NCI-H1048 (cell line): ENCODE measurements at regions not wholly inside any gene's neighbourhood (a gene's known extent, or its start where the extent isn't known, plus 50 kb on each side); places are given as distances from the start of the nearest gene placed in this dataset.

Experiments used
- DNase-seq: peaks from one replicate; lab custom pipeline; 2025; lab: John Stamatoyannopoulos, UW

DNA sequence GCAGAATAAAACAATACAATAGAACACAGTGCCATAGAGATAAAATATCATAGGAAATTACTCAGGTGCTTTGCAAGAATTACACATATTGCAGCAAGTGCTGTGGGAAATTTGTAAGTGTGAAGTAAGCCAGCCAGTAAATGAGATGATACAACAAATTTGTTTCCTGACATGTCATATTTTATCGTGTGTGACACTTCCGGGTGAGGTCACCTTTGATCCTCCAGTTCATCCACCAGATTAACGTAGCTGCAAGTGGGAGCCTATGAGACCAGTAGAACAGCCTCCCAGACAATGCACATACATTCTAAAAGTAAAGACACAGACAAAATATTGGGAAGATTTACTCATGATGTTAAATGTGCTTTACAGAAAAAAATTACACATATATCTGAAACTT, 72.2 kb downstream of the PRDM9 start:
- no peak for DNase-seq

GRCh38 chr5:23583081-23583480, 75.7 kb downstream of the PRDM9 start:
- DNase-seq = no peak

DNA sequence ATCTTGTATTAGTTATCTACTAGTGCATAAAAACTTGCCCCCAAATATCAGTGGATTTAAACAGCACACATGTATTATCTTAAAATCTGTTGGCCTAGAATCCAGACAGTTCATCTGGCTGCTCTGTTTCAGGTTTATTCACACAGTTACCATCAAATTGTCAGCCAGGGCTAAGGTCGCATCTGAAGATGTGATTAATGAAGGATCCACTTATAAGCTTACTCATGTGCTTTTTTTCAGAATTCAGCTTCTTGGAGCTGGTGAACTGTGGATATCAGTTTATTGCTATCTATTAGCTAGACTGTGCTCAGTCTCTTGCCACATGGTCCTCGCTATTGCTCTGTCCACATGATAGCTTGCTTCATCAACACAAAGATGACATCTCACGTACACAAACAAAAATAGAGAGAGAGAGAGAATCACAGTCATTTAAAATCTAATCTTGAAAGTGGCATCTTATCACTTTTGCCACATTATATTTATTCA, 81.5 kb downstream of the PRDM9 start:
- DNase-seq = no peak

GRCh38 chr5:23591250-23591649, 83.8 kb downstream of the PRDM9 start:
- DNase-seq = no peak

DNA sequence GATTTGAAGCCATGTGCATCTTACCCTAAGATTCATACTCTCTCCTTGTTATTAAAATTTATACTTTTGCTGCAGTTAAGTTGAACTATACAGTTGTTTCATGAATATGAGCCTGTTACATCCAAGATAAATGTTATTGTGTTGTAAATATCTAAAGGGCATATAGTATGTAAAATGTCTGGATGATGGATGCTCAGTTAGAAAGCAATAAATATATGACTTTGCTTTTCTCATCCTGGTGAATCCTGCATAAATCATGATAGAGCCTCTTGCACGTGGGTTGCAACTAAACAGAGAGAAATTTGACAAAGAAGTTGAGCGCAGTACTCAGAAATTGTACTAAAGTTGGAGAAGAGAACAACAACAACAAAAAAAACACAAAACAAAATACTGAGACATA, 99.5 kb downstream of the PRDM9 start:
- DNase-seq = no peak

DNA sequence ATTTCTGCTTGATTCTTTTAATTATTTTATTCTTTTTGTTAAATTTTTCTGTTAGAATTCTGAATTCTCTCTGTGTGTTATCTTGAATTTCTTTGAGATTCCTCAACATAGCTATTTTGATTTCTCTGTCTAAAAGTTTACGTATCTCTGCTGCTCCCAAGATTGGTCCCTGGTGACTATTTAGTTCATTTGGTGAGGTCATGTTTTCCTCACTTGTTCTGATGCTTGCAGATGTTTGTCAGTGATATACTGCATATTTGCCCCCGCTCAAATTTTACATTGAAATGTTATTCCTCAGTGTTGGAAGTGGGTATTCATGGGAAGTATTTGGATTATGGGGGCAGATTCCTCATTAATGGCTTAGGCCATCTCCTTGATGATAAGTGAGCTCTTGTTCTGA, 105.3 kb downstream of the PRDM9 start:
- no peak for DNase-seq

DNA sequence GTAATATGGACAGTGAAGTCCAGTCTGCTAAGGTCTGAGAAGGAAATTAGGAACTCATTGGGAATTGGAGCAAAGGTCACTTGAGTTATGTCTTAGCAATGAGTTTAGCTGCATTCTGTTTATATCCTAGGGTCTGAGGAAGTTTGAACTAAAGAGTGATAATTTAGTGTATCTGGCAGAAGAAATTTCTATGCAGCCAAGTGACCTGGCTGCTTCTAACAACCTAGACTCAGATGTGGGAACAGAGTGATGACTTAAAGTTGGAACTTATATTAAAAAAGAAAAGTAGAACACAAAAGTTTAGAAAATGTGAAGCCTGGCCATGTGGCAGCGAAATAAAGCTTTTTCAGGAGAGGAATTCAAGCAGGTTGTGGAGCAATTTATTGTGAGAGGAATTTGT, 106.2 kb downstream of the PRDM9 start:
- no peak for DNase-seq

GRCh38 chr5:23614422-23614821, 107.0 kb downstream of the PRDM9 start:
- DNase-seq = no peak

DNA sequence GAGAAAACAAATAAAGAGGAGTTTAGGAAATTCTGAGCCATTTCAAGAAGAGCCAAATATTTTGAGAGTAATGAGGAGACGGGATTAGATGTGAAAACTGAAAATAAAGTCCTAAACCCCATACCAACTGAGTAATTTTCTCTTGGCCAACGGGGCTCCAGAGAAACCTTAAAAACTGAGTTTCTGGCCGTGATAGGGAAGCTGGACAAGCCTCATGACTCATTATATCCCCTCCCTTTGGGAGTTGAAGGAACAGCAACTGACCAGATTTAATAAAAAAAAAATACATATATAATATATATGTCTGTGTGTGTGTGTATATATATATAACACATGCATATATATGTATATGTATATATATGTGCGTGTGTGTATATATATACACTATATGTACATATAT, 119.6 kb downstream of the PRDM9 start:
- no peak for DNase-seq

- DNase-seq = no peak
Observed at GRCh38 chr5:23627976-23628375, 120.6 kb downstream of the PRDM9 start.

DNA sequence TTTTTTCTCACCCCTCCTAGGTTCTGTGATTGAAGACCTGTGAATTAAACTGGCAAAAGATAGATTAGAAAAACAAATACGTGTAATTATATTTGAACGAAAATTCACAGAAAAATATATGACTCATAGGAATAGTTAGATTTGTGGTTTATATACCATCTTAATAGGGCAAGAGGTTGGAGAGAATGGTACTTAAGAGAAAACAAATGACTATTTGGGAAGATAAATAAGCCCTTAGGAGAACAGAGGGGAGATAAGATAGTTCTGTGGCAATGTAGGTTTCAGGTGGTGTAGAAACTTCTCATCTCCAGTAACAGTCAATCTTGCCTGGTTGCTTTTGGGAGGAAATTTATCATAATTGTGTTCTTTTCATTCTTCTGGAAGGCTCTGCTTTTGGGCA, 122.0 kb downstream of the PRDM9 start:
- DNase-seq = no peak

DNA sequence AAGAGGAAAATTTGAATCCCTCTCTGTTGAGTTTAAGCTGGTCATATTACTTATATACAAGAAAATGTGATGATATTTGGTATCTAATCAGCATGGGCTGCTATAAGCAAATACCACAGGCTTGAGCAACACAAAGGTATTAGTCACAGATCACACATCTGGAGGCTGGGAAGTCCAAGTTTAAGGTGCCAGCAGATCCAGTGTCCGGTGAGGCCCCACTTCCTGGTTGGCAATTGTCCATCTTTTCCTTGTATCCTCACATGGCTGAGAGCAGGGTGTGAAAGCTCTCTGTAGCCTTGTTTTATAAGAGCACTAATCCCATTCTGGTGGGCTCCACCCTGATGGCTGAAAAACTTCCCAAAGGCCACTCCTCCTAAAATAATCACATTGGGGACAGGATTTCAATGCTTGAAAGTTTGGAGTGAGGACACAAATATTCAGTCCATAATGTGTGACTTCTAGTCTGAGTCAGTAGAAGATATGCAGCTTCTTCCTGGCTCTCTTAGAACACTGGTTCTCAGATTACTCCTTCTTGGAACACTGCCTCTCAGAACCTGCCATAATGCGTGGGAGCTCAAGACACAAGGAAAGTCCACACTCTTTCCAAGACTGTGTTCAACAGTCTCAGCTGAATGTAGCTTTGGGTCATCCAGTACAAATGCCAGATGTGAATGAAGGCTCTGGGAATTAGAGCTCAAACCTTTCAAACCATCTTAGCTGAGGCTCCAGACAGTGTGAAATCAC, 124.1 kb downstream of the PRDM9 start:
- DNase-seq = no peak

DNA sequence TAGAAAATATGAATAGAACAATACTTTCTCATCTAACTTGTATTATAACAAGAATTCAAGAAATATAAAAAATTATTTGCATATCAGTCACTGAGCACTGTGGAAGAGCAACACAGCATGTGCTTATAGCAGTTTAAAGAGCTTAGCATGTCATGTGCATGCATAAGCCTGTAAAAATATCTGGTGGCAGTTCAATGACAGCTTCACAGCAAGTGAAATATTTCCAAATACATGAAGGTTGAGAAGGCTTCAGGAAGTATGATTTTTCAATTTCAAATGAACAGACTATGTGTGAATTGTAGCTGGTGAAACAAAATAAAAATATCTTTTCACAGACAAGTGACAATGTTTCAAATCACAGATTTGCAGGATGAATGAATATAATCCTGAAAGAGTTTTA, 128.5 kb downstream of the PRDM9 start:
- DNase-seq = no peak

DNA sequence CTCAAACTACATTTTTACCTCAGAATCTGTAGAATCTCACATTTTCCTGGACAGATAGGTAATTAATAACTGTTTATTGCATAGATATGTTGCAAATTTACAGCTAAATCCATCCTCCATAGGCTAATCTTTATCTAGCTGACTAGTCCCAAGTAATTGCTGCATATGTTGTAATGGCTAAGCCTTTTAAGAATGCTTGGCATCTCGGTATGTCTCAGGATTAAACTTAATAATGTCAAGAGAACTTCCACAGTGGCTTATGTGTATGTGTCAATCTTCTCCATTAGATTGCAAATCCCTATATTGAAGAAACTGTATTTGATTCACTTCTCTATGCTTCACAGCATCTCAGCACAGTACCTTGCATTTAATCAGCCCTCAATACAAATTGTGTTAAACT, 131.9 kb downstream of the PRDM9 start:
- no peak for DNase-seq

GRCh38 chr5:23648656-23649055, 141.2 kb downstream of the PRDM9 start:
- no peak for DNase-seq

DNA sequence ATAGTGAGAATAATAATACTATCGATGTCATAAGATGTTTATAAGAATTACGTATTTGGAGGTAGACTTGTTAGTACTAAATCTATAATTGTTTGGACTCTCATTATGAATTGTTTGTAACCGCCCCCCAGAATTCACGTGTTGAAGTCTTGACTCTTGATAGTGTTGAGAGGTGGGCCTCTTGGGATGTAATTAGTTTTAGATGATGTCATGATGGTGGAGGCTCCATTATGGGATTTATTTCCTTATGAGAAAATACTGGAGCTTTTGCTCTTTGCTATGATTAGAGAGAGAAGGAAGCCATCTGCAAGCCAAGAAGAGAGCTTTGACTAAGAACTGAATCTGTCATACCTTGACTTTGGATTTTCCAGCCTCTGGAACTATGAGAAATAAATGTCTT, 142.2 kb downstream of the PRDM9 start:
- DNase-seq = no peak

DNA sequence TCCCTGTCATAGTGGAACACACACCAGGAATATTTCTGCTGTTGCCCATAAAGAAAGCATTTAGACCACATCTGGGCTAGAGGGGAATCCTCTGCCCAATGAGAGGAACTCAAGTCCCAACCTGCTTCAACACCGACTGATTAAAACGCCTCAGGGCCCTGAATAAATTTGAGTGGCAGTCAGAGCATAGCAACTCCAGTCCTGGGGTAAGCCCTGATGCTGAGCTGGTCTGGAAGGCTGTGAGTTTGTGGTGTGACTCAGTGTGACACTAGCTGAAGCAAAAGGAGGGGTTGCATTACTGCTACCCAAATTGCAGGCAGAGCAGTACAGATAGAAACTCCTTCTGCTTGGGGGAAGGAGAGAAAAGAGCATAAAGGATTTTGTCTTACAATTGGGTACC, 148.3 kb downstream of the PRDM9 start:
- no peak for DNase-seq

GRCh38 chr5:23675456-23675855, 168.0 kb downstream of the PRDM9 start:
- DNase-seq = no peak

GRCh38 chr5:23677996-23678395, 170.6 kb downstream of the PRDM9 start:
- no peak for DNase-seq

- no peak for DNase-seq
Observed at GRCh38 chr5:23684103-23684502, 176.7 kb downstream of the PRDM9 start.

GRCh38 chr5:23703940-23704855, 196.8 kb downstream of the PRDM9 start:
- DNase-seq = peak; percentile 2

DNA sequence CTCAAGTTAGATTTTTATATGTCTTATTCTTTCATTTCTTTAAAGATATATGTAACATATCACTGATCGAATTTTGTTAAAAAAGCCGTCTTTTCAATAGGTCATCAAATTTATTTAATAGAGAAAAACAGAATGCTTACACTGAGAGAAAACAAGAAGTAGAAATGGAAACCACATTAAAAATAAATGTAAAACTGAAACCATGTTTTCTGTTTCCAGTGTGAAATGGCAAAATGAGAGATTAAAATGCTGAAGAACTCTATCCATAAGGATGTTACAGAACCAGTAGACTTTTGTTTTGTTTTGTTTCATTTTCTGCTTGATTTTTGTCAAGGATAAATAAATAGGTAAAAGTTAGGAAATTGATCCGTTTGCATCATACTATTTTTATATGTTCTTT, 210.1 kb downstream of the PRDM9 start:
- DNase-seq = no peak

GRCh38 chr5:23718564-23718963, 211.2 kb downstream of the PRDM9 start:
- DNase-seq = no peak
